HG03196 (cell line): ENCODE measurements at regions not wholly inside any gene's neighbourhood (a gene's known extent, or its start where the extent isn't known, plus 50 kb on each side); places are given as distances from the start of the nearest gene placed in this dataset.

Experiments used
- ATAC-seq: cut with Tn5 transposase; IDR thresholded peaks from one replicate; pipeline ENCODE4 v1.9.1; 2021; ENCODE audit not compliant: unreplicated experiment

- ATAC-seq: no peak
These were observed 325.6 kb downstream of the SEC23A start for GRCh38 chr14:38777401-38777800.

DNA sequence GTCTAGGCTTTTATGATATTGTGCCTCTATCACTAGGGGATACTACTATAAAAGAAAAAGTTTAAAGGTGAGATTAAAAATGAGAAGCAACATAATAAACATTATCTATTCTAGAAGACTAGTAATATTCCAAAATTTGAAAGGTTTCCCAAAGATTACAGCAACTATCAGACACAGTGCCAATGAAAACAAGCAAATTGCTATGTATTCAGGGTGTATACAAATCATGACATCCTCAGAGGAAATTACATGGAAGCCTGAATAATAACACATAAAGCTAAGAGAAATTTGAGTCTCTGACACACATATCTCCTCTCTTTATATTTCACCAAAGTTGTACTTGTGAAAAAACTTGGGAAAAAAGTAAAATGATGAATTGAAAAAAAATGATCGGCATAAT, 327.0 kb downstream of the SEC23A start:
- ATAC-seq: no peak

- no peak for ATAC-seq
These were observed 328.9 kb downstream of the SEC23A start for GRCh38 chr14:38774162-38774561.

DNA sequence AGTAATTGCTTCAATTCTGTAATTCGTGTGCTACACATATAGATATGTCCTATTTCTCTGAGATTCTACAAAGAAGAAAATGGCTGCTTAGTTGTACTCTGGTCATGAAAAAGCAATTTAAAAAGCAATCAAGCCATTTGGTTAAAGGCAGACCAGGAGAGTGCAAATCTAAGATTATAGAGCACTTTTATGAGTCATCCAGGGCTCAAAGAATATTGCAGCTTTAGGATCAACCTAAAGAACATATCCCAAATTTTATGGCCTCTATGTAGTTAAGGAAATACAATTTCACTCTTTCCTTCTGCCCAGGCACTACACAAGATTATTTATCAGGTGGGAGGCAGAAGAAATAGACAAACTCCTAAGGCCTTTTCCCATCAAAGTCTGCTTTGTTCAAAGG, 332.8 kb downstream of the SEC23A start:
- ATAC-seq: no peak

GRCh38 chr14:38762845-38763244, 340.2 kb downstream of the SEC23A start:
- ATAC-seq: no peak

- no peak for ATAC-seq
These were observed 340.6 kb downstream of the SEC23A start for GRCh38 chr14:38762426-38762825.

DNA sequence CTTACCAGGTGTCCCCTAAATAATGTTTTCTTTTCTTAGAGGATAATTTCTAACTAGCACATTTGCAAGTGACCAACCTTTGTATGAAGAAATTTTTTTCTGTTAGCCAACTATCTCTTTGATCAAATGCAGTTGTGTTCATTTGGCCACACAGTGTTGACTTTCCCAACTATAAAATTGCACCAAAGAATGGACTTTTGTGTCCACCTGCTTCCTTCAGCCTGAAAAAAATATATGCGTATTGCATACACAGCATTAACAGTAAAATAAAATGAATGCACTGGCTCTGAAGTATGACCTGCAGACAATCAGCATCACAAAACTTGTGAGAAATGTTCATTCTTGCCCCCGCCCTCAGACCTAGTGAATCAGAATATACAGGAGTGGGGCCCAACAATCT, 342.0 kb downstream of the SEC23A start:
- ATAC-seq: no peak

- no peak for ATAC-seq
These were observed 344.4 kb downstream of the SEC23A start for GRCh38 chr14:38758661-38759060.

DNA sequence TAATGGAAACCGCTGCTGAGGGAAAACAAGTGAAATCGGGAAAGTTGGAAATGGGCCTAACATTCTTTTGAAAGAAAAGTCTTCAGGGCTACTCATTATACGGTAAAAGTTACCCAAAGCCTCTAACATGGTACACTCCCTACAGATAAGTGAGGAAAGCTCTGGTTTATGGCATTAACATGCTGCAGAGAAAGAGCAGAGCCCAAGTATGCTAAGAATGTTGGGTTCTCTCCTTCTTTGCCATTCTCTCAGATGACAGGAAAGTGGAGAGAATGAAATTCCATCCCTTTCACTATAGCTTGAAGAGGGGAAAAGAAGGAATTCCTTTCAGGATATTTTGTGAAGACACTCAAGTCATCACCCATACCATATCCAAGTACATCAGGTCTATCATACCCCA, 348.0 kb downstream of the SEC23A start:
- no peak for ATAC-seq

DNA sequence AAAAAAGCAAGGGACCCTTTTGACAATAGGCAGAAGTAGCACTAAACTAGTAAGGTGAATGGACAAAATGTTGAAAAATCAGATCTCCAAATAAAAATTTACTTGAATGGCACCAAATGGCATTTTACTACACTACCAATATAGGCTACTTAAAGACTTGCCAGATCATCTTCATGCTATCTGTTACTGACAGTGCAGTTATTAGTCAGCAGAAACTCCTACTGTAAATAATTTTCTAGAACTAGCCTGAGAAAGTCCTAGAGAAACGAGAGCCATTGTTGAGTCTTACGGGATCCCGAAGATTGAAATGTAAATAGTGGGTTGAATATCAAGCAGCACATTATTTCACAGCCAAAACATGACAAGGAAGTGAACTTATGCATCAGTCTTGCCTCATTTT, 350.3 kb downstream of the SEC23A start:
- ATAC-seq: no peak

DNA sequence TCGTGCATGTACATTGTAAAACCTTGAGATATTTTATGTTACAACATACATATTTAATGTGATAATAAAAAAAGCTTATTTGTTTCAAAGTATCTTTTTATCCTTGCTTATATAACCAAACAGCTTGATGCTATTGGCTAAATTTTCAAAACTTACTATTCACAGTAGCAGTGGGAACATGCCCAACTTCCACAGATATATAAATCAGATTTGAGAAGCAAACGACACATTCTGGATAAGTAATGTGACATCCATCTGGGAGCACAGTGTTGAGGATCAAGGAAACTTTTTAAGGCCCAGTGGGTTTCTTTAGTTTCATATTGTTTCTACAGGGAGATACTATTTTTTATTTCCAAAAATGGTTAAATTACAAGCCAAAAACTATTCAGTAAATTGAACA, 350.7 kb downstream of the SEC23A start:
- no peak for ATAC-seq

DNA sequence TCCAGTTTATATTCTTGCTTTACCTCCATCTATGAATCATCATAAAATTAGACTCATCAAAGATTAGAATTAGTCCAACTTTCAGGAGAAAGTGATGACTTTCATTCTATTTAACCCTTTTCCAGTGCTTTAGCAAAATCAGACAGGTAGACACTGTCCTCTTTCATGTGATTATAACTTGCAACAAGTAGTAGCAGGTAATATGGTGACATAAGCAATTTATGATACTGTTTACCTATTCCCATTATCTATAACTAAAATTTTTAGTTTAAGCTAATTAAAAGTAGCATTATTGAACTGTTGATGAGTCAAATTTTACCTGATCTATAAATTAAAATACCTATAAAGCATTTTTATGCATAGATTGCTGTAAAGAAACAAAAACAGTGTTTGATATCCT, 351.6 kb downstream of the SEC23A start:
- ATAC-seq: no peak

- ATAC-seq: no peak
These were observed 353.1 kb downstream of the SEC23A start for GRCh38 chr14:38749936-38750335.

GRCh38 chr14:38745861-38746260, 357.2 kb downstream of the SEC23A start:
- ATAC-seq: no peak

- no peak for ATAC-seq
These were observed 359.0 kb downstream of the SEC23A start for GRCh38 chr14:38743966-38744584.

DNA sequence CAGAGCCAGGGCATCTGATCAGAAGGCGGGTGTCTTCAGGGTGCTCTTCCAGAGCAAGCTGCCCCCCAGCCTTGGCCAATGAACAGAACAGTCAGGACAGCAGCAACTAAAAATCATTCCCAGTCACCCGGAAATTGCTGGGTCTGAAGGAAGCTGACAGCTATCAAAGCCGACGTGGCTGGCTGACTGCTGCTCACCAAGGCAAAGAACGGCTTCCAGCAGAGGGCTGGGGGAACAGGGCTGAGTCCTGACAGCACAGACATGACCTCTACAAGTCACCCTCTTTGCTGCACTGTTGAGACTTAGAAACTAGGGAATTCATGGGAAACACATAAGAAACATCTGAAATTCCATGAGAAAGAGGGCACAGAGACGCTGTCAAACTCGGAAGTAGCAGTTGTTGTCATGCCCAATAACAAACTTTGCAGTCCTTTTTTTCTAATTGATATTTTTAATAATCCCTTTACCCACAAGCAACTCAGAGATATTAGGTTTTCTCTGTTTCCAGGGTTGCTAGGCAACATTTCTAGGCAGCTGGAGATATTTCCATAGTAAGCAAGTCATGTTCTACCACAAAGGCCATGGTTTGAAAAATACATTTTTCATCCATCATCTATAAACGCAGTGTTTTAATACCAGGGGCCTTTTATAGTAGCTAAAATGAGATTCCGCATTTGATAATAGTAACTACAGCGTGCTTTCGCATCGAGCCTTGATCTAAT, 365.2 kb downstream of the SEC23A start:
- no peak for ATAC-seq

DNA sequence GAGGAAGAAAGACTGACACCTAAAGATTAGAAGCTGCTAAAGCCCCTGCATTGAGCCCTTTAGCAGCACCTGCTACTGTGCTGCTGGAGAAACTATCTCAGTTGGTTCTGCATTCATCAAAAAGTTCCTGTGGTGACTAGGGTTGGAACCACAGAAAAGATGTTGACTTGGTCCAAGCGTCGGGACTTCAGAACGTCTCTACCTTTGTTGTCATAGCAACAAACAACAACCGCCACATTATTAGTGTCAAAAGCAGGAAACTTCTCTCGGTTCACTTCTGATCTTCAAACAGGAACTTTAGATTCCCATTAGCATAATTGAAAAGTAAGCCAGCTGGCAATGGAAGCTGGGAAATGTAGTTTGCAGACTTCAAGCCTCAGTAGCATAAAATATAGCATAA, 368.0 kb downstream of the SEC23A start:
- ATAC-seq: no peak

GRCh38 chr14:38731962-38732361, 371.1 kb downstream of the SEC23A start:
- no peak for ATAC-seq

DNA sequence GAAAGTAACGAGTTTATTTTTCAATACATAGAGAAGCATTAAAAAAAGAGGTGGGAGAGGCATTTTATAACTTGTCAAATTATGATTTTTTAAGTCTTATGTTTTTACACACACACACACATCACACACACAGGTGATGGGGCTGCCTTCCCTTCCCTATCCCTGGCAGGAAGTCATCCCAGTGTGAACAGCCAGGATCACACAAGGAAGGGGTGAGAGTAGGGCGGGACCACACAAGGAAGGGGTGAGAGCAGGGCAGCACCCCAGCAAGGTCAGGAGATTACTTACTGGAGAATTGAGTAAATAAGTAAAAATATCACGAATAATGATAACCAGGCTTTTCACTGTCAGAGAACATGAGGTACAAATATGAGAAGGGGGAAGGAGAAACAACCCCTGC, 372.6 kb downstream of the SEC23A start:
- ATAC-seq: no peak

DNA sequence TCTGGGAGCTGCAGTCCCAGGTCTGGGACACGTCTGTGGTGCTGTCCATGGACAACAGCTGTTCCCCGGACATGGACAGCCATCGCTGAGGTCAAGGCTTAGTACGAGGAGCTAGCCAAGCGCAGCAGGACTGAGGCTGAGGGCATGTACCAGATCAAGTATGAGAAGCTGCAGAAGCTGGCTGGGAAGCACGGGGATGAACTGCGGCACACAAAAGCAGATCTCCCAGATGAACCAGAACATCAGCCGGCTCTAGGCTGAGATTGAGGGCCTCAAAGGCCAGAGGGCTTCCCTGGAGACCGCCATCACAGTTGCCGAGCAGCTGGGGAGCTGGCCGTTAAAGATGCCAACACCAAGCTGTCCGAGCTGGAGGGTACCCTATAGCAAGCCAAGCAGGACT, 375.3 kb downstream of the SEC23A start:
- no peak for ATAC-seq

- no peak for ATAC-seq
These were observed 378.4 kb downstream of the SEC23A start for GRCh38 chr14:38724621-38725020.

DNA sequence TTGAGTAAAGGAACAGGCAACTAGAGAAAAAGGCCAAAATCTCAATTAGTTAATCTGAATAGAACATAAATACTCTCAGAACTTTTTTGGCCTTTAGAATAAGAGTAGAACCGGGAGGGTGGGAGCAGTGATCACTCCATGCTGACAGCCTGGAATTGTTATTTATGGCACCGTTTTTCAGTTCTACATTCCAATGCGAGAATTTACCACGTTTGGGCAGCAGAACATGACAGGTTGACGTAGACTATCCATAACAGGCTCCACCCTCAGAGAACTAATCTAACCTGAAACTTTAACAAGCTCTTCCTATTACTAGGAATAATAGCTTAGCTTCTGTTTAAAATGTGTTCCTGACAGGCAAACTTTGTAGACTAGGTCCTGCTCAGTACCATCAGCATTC, 379.1 kb downstream of the SEC23A start:
- ATAC-seq: no peak

DNA sequence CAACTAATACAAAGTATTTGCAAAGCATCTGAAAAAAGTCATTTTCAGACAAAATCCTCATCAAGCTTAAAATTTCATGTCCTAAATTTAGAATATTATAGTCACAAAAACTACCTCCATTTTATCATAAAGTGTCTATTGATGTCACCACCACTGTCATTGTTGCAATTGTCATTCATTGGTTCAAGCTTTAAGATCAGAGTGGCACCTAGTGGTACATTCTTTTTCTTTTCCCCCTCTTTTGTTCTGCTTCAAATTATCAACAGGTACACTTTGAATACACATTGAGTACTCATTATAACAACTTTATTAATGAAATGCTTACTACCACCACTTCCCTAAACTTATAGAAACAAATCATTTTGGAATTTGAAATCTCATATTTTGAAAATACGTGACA, 379.8 kb downstream of the SEC23A start:
- no peak for ATAC-seq
